ENCODE measurements at regions not wholly inside any gene's neighbourhood (a gene's known extent, or its start where the extent isn't known, plus 50 kb on each side); places are given as distances from the start of the nearest gene placed in this dataset.

- intact Hi-C loops (cut with micrococcal nuclease): no loop called here
- no peak overlapping the region for H3K23ac ChIP-seq (ENCODE audit: low read depth, low read length)
- no peaks in the 10 kb centered on the region for H3K79me1 ChIP-seq (ENCODE audit: low read depth in 1 of 2, low read length in 2 of 2)
- no CpG with 5 or more reads among the region's 3 CpGs for WGBS, 2 experiments (ENCODE audit: extremely low coverage in 2 of 2, insufficient read length in 1 of 2)
- ATAC-seq (ENCODE audit: low read depth) (no peak), DNase-seq (no peak)
- no peak overlapping the region for H4K8ac ChIP-seq (ENCODE audit: low read depth in 2 of 2, low read length in 2 of 2)
- no TSS peak for BruUV-seq (replicated peaks)
- H3K4ac ChIP-seq (ENCODE audit: low read depth, low read length): no peak overlapping the region
- no peaks in the 10 kb centered on the region for H3K9me1 ChIP-seq (ENCODE audit: insufficient read depth, low read length)
- H3K4me1 ChIP-seq (ENCODE audit: control insufficient read depth, insufficient read depth, low read length): no peaks in the 10 kb centered on the region
- H3K27me3 ChIP-seq (ENCODE audit: control insufficient read depth, insufficient read depth, low read length): no peaks in the 10 kb centered on the region
- no peak overlapping the region for H2AK5ac ChIP-seq (ENCODE audit: low read depth, low read length)
- H4K5ac ChIP-seq (ENCODE audit: low read depth, low read length): no peak overlapping the region
- H2BK120ac ChIP-seq (ENCODE audit: low read depth, low read length): no peak overlapping the region
- H3K27ac ChIP-seq (ENCODE audit: insufficient read depth, low read length): no peak overlapping the region
- no peak overlapping the region for H2AK9ac ChIP-seq (replicated peaks; ENCODE audit: low read depth, low read length, poor library complexity)
- H3K56ac ChIP-seq (ENCODE audit: extremely low read depth, insufficient read depth, low read length): no peak overlapping the region
- ChIA-PET CTCF (no interaction called here), POLR2A (ENCODE audit: unreplicated experiment) (no interaction called here)
- no peak overlapping the region for H3K4me3 ChIP-seq (ENCODE audit: insufficient read depth, low read depth, low read length)
- H3K9ac ChIP-seq (ENCODE audit: low read depth, low read length): no peak overlapping the region
- H3K4me2 ChIP-seq (ENCODE audit: low read depth, low read length): no peak overlapping the region
- H2BK5ac ChIP-seq (ENCODE audit: low read depth, low read length, poor library complexity, severe bottlenecking): no peak overlapping the region
- H4K91ac ChIP-seq (ENCODE audit: insufficient read depth, low read depth, low read length): no peak overlapping the region
- no peaks in the 10 kb centered on the region for H4K20me1 ChIP-seq (ENCODE audit: insufficient read depth, low read length)
- no peaks in the 10 kb centered on the region for H3K36me3 ChIP-seq (ENCODE audit: control insufficient read depth, insufficient read depth, low read length)
- dilution Hi-C loops (cut with HindIII; ENCODE audit: low sequenced_read_pairs, unreplicated experiment): no loop called here
- H3K9me3 ChIP-seq (ENCODE audit: control insufficient read depth, insufficient read depth, low read length): peaks cover 12% of the 10 kb centered on the region
- H2AFZ ChIP-seq (replicated peaks; ENCODE audit: low read length, poor library complexity): no peak overlapping the region
- TF ChIP-seq SMC3 (IDR thresholded peaks at IDR 0.05; ENCODE audit: low read depth, low read length): no peak
- no peak for TF ChIP-seq RFX5 (IDR thresholded peaks at IDR 0.05; ENCODE audit: low read depth, low read length)
- TF ChIP-seq ELK1 (IDR thresholded peaks at IDR 0.05; ENCODE audit: borderline replicate concordance, low read depth, low read length): no peak
- TF ChIP-seq MAFK (IDR thresholded peaks at IDR 0.05; ENCODE audit: low read depth, low read length): no peak
- TF ChIP-seq USF2 (IDR thresholded peaks at IDR 0.05; ENCODE audit: low read depth, low read length): no peak
- no peak for TF ChIP-seq CEBPB (IDR thresholded peaks at IDR 0.05; ENCODE audit: low read depth, low read length)
- no peak for TF ChIP-seq NFE2L2 (IDR thresholded peaks at IDR 0.05; ENCODE audit: low read depth, low read length)
- no peak for TF ChIP-seq CTCF (conservative IDR thresholded peaks at IDR 0.05; ENCODE audit: low read depth, low read length)
- TF ChIP-seq RCOR1 (IDR thresholded peaks at IDR 0.05; ENCODE audit: insufficient replicate concordance, low read length): no peak
- TF ChIP-seq BHLHE40 (IDR thresholded peaks at IDR 0.05; ENCODE audit: low read depth, low read length): no peak
- no peak for TF ChIP-seq FOS (IDR thresholded peaks at IDR 0.05; ENCODE audit: low read depth, low read length)
- no peak for TF ChIP-seq POLR2A (IDR thresholded peaks at IDR 0.05; ENCODE audit: low read depth, low read length)
- no peak for TF ChIP-seq MXI1 (IDR thresholded peaks at IDR 0.05; ENCODE audit: borderline replicate concordance, low read depth, low read length)
- no peak for TF ChIP-seq CHD1 (IDR thresholded peaks at IDR 0.05; ENCODE audit: low read depth, low read length)
- TF ChIP-seq RAD21 (IDR thresholded peaks at IDR 0.05; ENCODE audit: low read length): no peak
- no peak overlapping the region for H2BK15ac ChIP-seq (ENCODE audit: low read depth, low read length)
- in situ Hi-C loops (cut with MboI; ENCODE audit: low sequenced_read_pairs): no loop called here
- no peak overlapping the region for H2BK20ac ChIP-seq (ENCODE audit: low read depth, low read length)
- no peak overlapping the region for H3K14ac ChIP-seq (replicated peaks; ENCODE audit: low read depth, low read length)
- H3K18ac ChIP-seq (ENCODE audit: low read depth, low read length): no peak overlapping the region
These were observed 484.6 kb downstream of the GATA3 start for GRCh38 chr10:8539056-8539455.

All from IMR-90 (cell line).